H9 (cell line): ENCODE measurements at regions not wholly inside any gene's neighbourhood (a gene's known extent, or its start where the extent isn't known, plus 50 kb on each side); places are given as distances from the start of the nearest gene placed in this dataset.

ENCODE experiments used
- DNase-seq: peaks from one replicate; pipeline ENCODE4 v3.0.0-alpha.2; 2017
- H2AFZ ChIP-seq: one replicate; pipeline ENCODE4 v1.6.1; 2013; ENCODE audit warnings: mild to moderate bottlenecking, low read length, control low read depth, moderate library complexity
- H2AK5ac ChIP-seq: 2 replicates; pipeline ENCODE4 v1.6.1; 2013; ENCODE audit warnings: low read length, control low read depth, mixed read lengths; ENCODE audit not compliant: insufficient read length
- H2BK120ac ChIP-seq: one replicate; pipeline ENCODE4 v1.6.1; 2013; ENCODE audit warnings: low read depth, mild to moderate bottlenecking, low read length, control low read depth, inconsistent platforms; ENCODE audit not compliant: poor library complexity, severe bottlenecking
- H2BK12ac ChIP-seq: 2 replicates; pipeline ENCODE4 v1.6.1; 2013; ENCODE audit warnings: low read length, control low read depth, mixed read lengths, low read depth; ENCODE audit not compliant: insufficient read length
- H2BK15ac ChIP-seq: 2 replicates; pipeline ENCODE4 v1.6.1; 2013; ENCODE audit warnings: low read depth, low read length, control low read depth
- H2BK20ac ChIP-seq: one replicate; pipeline ENCODE4 v1.6.1; 2013; ENCODE audit warnings: low read depth, mild to moderate bottlenecking, low read length, control low read depth, inconsistent platforms; ENCODE audit not compliant: poor library complexity, severe bottlenecking
- H2BK5ac ChIP-seq: 2 replicates; pipeline ENCODE4 v1.6.1; 2013; ENCODE audit warnings: low read length, control low read depth, mixed read lengths; ENCODE audit not compliant: insufficient read length
- H3K14ac ChIP-seq: 2 replicates; pipeline ENCODE4 v1.6.1; 2013; ENCODE audit warnings: low read length, control low read depth; ENCODE audit not compliant: insufficient read depth
- H3K18ac ChIP-seq: 2 replicates; pipeline ENCODE4 v1.6.1; 2013; ENCODE audit warnings: low read depth, mild to moderate bottlenecking, mixed read lengths, low read length, control low read depth; ENCODE audit not compliant: insufficient read length
- H3K23ac ChIP-seq: 2 replicates; pipeline ENCODE4 v1.6.1; 2013; ENCODE audit warnings: low read length, control low read depth, mixed read lengths, low read depth; ENCODE audit not compliant: insufficient read length
- H3K23me2 ChIP-seq: 2 replicates; pipeline ENCODE4 v1.6.1; 2013; ENCODE audit warnings: low read depth, mild to moderate bottlenecking, mixed read lengths, low read length, control low read depth; ENCODE audit not compliant: insufficient read length, poor library complexity, severe bottlenecking
- H3K27ac ChIP-seq: 2 replicates; pipeline ENCODE4 v1.5.1; 2013; ENCODE audit warnings: low read length, control low read depth, mixed read lengths, low read depth; ENCODE audit not compliant: insufficient read length
- H3K27me3 ChIP-seq: 2 replicates; pipeline ENCODE4 v1.6.1; 2013; ENCODE audit warnings: low read length, control low read depth, inconsistent platforms; ENCODE audit not compliant: insufficient read depth
- H3K4ac ChIP-seq: 2 replicates; pipeline ENCODE4 v1.6.1; 2013; ENCODE audit warnings: low read depth, mild to moderate bottlenecking, control low read depth, inconsistent platforms, low read length, moderate library complexity
- H3K4me1 ChIP-seq: 2 replicates; pipeline ENCODE4 v1.6.1; 2013; ENCODE audit warnings: low read length, control low read depth, inconsistent platforms; ENCODE audit not compliant: insufficient read depth
- H3K4me2 ChIP-seq: 2 replicates; pipeline ENCODE4 v1.6.1; 2013; ENCODE audit warnings: low read length, control low read depth, mixed read lengths; ENCODE audit not compliant: insufficient read length, insufficient read depth
- H3K56ac ChIP-seq: 2 replicates; pipeline ENCODE4 v1.6.1; 2013; ENCODE audit warnings: low read depth, mild to moderate bottlenecking, mixed read lengths, low read length, control low read depth; ENCODE audit not compliant: insufficient read length
- H3K79me1 ChIP-seq: 2 replicates; pipeline ENCODE4 v1.6.1; 2013; ENCODE audit warnings: low read depth, mild to moderate bottlenecking, moderate library complexity, low read length, control low read depth, inconsistent platforms; ENCODE audit not compliant: insufficient read depth, poor library complexity, severe bottlenecking
- H3K79me2 ChIP-seq: 2 replicates; pipeline ENCODE4 v1.6.1; 2013; ENCODE audit warnings: low read length, control low read depth, inconsistent platforms; ENCODE audit not compliant: insufficient read depth
- H3K9ac ChIP-seq: 2 replicates; pipeline ENCODE4 v1.6.1; 2013; ENCODE audit warnings: low read length, control low read depth, mixed read lengths; ENCODE audit not compliant: insufficient read length; ENCODE audit errors: extremely low read depth
- H3K9me3 ChIP-seq: one replicate; pipeline ENCODE4 v1.6.1; 2013; ENCODE audit warnings: low read depth, low read length, inconsistent platforms; ENCODE audit not compliant: control insufficient read depth
- H3T11ph ChIP-seq: one replicate; pipeline ENCODE4 v1.6.1; 2013; ENCODE audit warnings: mild to moderate bottlenecking, low read length, control low read depth, inconsistent platforms
- H4K20me1 ChIP-seq: one replicate; pipeline ENCODE4 v1.6.1; 2013; ENCODE audit not compliant: control insufficient read depth, insufficient read length, insufficient read depth
- H4K5ac ChIP-seq: 2 replicates; pipeline ENCODE4 v1.6.1; 2013; ENCODE audit warnings: low read depth, mild to moderate bottlenecking, mixed read lengths, low read length, control low read depth; ENCODE audit not compliant: insufficient read length
- H4K8ac ChIP-seq: replicated peaks from 2 replicates; pipeline ENCODE4 v1.6.1; 2013; ENCODE audit warnings: low read length, control low read depth, mixed read lengths, low read depth; ENCODE audit not compliant: insufficient read length
- H4K91ac ChIP-seq: 2 replicates; pipeline ENCODE4 v1.6.1; 2013; ENCODE audit warnings: low read depth, mild to moderate bottlenecking, moderate library complexity, mixed read lengths, low read length, control low read depth; ENCODE audit not compliant: insufficient read length
- H3K27ac Mint-ChIP-seq, 3 experiments: 2 replicates in 2 of 3; 3 replicates in 1 of 3; pipeline ENCODE4 v1.8.0; 2020 to 2021; ENCODE audit warnings: mixed read lengths in 3 of 3, mild to moderate bottlenecking in 1 of 3, moderate library complexity in 1 of 3
- H3K27me3 Mint-ChIP-seq: 2 replicates; pipeline ENCODE4 v1.8.0; 2021; ENCODE audit warnings: low read depth, mild to moderate bottlenecking, moderate library complexity, mixed read lengths
- H3K36me3 Mint-ChIP-seq, 3 experiments: 2 replicates in 2 of 3; 3 replicates in 1 of 3; pipeline ENCODE4 v1.8.0; 2020 to 2021; ENCODE audit warnings: low read depth in 3 of 3, mixed read lengths in 3 of 3; ENCODE audit not compliant: insufficient read depth in 1 of 3
- H3K4me1 Mint-ChIP-seq, 2 experiments: 2 replicates each; pipeline ENCODE4 v1.8.0; 2020; ENCODE audit warnings: mixed read lengths in 2 of 2
- H3K4me3 Mint-ChIP-seq, 2 experiments: 2 replicates in 1 of 2; 3 replicates in 1 of 2; pipeline ENCODE4 v1.8.0; 2020 to 2021; ENCODE audit warnings: mild to moderate bottlenecking in 2 of 2, mixed read lengths in 2 of 2, moderate library complexity in 1 of 2
- H3K9me3 Mint-ChIP-seq, 2 experiments: 2 replicates in 1 of 2; 3 replicates in 1 of 2; pipeline ENCODE4 v1.8.0; 2020; ENCODE audit warnings: mild to moderate bottlenecking in 2 of 2, mixed read lengths in 2 of 2, moderate library complexity in 1 of 2
- WGBS: extraction: QIAGEN DNeasy Blood & Tissue Kit; methylation state at CpG from one replicate; pipeline ENCODE4 v1.1.7; 2013; ENCODE audit warnings: missing lambda C conversion rate, low lambda C conversion rate, mixed read lengths; ENCODE audit not compliant: insufficient read length; ENCODE audit errors: extremely low coverage; 5-methylcytosine and 5-hydroxymethylcytosine counted together
- TF ChIP-seq, protein P1 (sequence below): fragments of 200-600 bp; sonication (generic); conservative IDR thresholded peaks from 3 replicates; pipeline ENCODE4 v1.8.0; 2021; ENCODE audit warnings: antibody characterized with exemption, mild to moderate bottlenecking

DNA sequence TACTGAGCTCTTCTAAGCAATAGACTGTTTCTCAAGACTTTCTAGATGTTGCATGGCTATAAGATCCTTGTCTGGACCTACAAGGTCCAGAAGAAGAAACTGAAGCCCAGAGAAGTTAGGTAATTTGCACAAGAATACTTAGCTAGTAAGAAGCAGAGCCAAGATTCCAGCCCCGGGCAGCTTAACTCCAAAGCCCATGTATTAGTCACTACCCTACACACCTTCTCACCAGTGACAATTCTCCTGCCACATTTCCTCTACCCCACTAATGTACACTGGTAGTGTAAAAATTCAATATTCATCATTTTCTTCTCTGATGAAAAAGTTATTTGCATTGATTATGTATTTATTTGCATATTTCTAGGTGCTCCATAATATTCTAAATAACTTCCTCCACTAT is 95.5 kb upstream of the CREB1 start:
- H3K56ac ChIP-seq: no peak overlapping the region
- no peak overlapping the region for H4K8ac ChIP-seq
- Mint-ChIP-seq H3K27ac (no peak overlapping the region), H3K4me1 (peaks cover 5% of the 10 kb centered on the region in 2 experiments; a peak in 3 of 4 replicates), H3K27me3 (no peaks in the 10 kb centered on the region), H3K36me3 (no peaks in the 10 kb centered on the region), H3K4me3 (no peak overlapping the region), H3K9me3 (no peaks in the 10 kb centered on the region)
- H3K4me1 ChIP-seq: no peaks in the 10 kb centered on the region
- H3K79me1 ChIP-seq: no peaks in the 10 kb centered on the region
- no peak overlapping the region for H3K4me2 ChIP-seq
- H4K5ac ChIP-seq: no peak overlapping the region
- no peak overlapping the region for H2BK12ac ChIP-seq
- H3K14ac ChIP-seq: no peak overlapping the region
- TF ChIP-seq, protein P1, sequence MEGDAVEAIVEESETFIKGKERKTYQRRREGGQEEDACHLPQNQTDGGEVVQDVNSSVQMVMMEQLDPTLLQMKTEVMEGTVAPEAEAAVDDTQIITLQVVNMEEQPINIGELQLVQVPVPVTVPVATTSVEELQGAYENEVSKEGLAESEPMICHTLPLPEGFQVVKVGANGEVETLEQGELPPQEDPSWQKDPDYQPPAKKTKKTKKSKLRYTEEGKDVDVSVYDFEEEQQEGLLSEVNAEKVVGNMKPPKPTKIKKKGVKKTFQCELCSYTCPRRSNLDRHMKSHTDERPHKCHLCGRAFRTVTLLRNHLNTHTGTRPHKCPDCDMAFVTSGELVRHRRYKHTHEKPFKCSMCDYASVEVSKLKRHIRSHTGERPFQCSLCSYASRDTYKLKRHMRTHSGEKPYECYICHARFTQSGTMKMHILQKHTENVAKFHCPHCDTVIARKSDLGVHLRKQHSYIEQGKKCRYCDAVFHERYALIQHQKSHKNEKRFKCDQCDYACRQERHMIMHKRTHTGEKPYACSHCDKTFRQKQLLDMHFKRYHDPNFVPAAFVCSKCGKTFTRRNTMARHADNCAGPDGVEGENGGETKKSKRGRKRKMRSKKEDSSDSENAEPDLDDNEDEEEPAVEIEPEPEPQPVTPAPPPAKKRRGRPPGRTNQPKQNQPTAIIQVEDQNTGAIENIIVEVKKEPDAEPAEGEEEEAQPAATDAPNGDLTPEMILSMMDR: no peak
- no peak overlapping the region for H2BK20ac ChIP-seq
- H3K23ac ChIP-seq: no peak overlapping the region
- no CpG with 5 or more reads among the region's 1 CpG for WGBS
- H2BK5ac ChIP-seq: no peak overlapping the region
- H3K27ac ChIP-seq: no peak overlapping the region
- H3T11ph ChIP-seq: no peak overlapping the region
- no peak overlapping the region for H4K91ac ChIP-seq
- H3K18ac ChIP-seq: no peak overlapping the region
- no peak overlapping the region for H3K4ac ChIP-seq
- no peak overlapping the region for H2BK120ac ChIP-seq
- no peak overlapping the region for H2BK15ac ChIP-seq
- H2AK5ac ChIP-seq: no peak overlapping the region
- no peak overlapping the region for H3K9ac ChIP-seq
- no peaks in the 10 kb centered on the region for H3K79me2 ChIP-seq
- no peaks in the 10 kb centered on the region for H3K27me3 ChIP-seq
- no peak for DNase-seq
- no peaks in the 10 kb centered on the region for H4K20me1 ChIP-seq
- H3K9me3 ChIP-seq: no peaks in the 10 kb centered on the region
- H2AFZ ChIP-seq: no peak overlapping the region
- H3K23me2 ChIP-seq: no peaks in the 10 kb centered on the region
